ENCODE measurements at regions not wholly inside any gene's neighbourhood (a gene's known extent, or its start where the extent isn't known, plus 50 kb on each side); places are given as distances from the start of the nearest gene placed in this dataset.
"Not testable (repeated sequence)": the region's sequence is repeated elsewhere in the genome, so short reads cannot be mapped to it uniquely, and the experiment has no call there.

DNA sequence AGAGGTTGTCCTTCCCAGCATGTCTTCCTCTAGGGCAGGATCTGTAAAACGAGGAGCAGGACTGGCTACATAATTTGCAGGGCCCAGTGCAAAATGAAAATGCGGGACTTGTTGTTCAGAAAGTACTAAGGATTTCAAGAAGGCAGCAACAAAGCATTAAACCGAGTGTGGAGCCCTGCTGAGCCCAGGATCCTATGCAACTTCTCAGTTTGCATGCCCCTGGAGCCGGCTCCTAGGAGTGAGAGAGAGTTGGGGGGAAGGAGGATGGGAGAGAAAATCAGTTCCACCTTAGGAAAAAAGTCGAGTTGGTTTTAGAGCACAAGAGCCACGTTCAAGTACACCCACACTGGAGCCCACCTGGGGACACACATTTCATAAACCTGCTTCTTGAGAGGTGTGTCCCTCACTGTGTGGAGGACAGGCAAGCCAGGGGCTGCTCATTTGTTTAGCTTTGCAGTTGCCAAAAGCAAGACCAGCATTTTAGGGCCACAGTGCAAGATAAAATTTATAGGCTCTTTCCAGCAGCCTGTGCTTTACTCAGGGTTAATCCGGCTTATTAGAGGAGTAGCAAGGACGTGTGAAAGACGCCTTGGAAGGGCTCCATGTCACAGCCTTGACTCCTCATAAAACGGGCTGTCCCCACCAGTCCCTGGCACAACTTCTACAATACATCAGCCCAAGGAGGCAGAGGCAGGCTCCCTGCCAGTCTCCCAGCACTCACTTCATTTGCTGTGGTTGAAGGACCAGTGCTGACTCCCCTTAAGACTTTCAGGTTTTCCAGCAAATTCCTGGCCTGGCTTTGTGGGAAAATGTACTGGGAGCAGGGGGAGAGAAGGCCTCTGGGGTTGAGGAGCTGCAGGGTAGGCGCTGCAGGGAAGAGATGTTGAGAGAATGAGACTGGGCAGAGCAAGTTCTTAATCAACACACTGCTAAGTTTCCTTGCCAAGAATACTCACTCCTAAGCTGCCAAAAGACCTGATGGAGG lies 159.7 kb upstream of the SEMA6A start:
- H3K9me3 ChIP-seq (replicated peaks; ENCODE audit: low read length): no peaks in the 10 kb centered on the region
- no peak overlapping the region for H3K9ac ChIP-seq (ENCODE audit: low read depth, low read length)
- H3K4me3 ChIP-seq (ENCODE audit: low read length): no peak overlapping the region
- H3K36me3 ChIP-seq (ENCODE audit: insufficient read depth, low read length): no peaks in the 10 kb centered on the region
- H3K4me1 ChIP-seq (ENCODE audit: control insufficient read depth, insufficient read depth, low read length): no peaks in the 10 kb centered on the region
- H3K4me2 ChIP-seq (ENCODE audit: low read length): no peak overlapping the region
- no peaks in the 10 kb centered on the region for H3K27me3 ChIP-seq (ENCODE audit: control insufficient read depth, insufficient read depth, low read length)

DNA sequence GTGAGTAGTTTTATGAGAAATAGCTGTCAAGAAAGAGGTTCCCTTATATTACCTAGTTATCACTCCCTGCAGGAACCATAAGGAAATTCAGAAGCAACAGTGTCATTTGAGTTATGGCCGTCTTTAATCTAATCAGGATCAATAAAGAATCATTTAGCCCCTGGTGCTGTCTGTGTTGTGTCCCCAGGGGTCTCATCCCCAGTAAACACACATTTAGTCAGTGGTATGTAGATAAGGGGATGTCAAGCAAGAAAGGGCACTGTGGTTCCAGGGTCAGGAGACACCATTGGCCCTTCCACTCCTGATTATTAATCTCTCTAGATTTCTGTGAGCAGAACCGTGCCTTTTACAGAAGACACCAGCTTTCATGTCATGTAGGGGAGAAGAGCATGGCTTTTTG lies 158.0 kb upstream of the SEMA6A start:
- Histone ChIP-seq H3K4me2 (ENCODE audit: low read length) (no peak overlapping the region), H3K4me1 (ENCODE audit: control insufficient read depth, insufficient read depth, low read length) (no peaks in the 10 kb centered on the region)

GRCh38 chr5:116731432-116731831 lies 156.8 kb upstream of the SEMA6A start:
- Histone ChIP-seq H3K27me3 (ENCODE audit: control insufficient read depth, insufficient read depth, low read length) (no peaks in the 10 kb centered on the region), H3K4me3 (ENCODE audit: low read length) (no peak overlapping the region), H3K36me3 (ENCODE audit: insufficient read depth, low read length) (no peaks in the 10 kb centered on the region), H3K9ac (ENCODE audit: low read depth, low read length) (no peak overlapping the region), H3K4me1 (ENCODE audit: control insufficient read depth, insufficient read depth, low read length) (no peaks in the 10 kb centered on the region), H3K9me3 (replicated peaks; ENCODE audit: low read length) (no peaks in the 10 kb centered on the region), H3K4me2 (ENCODE audit: low read length) (no peak overlapping the region)

More for the DNA sequence above, 158.0 kb upstream of the SEMA6A start:
- no peaks in the 10 kb centered on the region for H3K9me3 ChIP-seq (replicated peaks; ENCODE audit: low read length)
- no peaks in the 10 kb centered on the region for H3K36me3 ChIP-seq (ENCODE audit: insufficient read depth, low read length)
- no peaks in the 10 kb centered on the region for H3K27me3 ChIP-seq (ENCODE audit: control insufficient read depth, insufficient read depth, low read length)
- H3K9ac ChIP-seq (ENCODE audit: low read depth, low read length): no peak overlapping the region
- H3K4me3 ChIP-seq (ENCODE audit: low read length): no peak overlapping the region

DNA sequence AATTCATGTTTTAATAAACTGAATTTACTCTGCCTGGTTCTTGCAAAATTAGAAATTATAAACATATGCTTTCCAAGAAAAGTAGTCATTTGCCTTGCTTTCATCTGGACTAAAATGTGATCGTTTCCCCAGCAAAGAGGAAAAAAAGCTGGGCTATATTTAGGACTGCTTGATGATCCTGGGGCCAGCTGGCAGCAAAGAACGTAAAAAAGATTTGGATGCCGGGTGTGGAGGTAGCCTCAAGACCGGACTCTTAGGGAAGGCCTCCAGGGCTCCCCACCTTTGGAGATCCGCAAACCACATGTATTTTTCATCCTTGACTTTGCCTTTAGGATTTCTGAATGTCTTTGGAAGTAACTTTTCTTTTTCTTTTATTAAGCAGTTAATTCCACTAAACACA lies 156.1 kb upstream of the SEMA6A start:
- no peak overlapping the region for H3K9ac ChIP-seq (ENCODE audit: low read depth, low read length)
- no peaks in the 10 kb centered on the region for H3K9me3 ChIP-seq (replicated peaks; ENCODE audit: low read length)
- H3K4me1 ChIP-seq (ENCODE audit: control insufficient read depth, insufficient read depth, low read length): no peaks in the 10 kb centered on the region
- no peak overlapping the region for H3K4me2 ChIP-seq (ENCODE audit: low read length)
- no peak overlapping the region for H3K4me3 ChIP-seq (ENCODE audit: low read length)
- no peaks in the 10 kb centered on the region for H3K36me3 ChIP-seq (ENCODE audit: insufficient read depth, low read length)
- no peaks in the 10 kb centered on the region for H3K27me3 ChIP-seq (ENCODE audit: control insufficient read depth, insufficient read depth, low read length)

GRCh38 chr5:116730185-116730584 lies 155.6 kb upstream of the SEMA6A start:
- H3K4me1 ChIP-seq (ENCODE audit: control insufficient read depth, insufficient read depth, low read length): no peaks in the 10 kb centered on the region
- H3K36me3 ChIP-seq (ENCODE audit: insufficient read depth, low read length): no peaks in the 10 kb centered on the region
- H3K4me2 ChIP-seq (ENCODE audit: low read length): no peak overlapping the region
- H3K4me3 ChIP-seq (ENCODE audit: low read length): no peak overlapping the region
- no peak overlapping the region for H3K9ac ChIP-seq (ENCODE audit: low read depth, low read length)
- H3K9me3 ChIP-seq (replicated peaks; ENCODE audit: low read length): no peaks in the 10 kb centered on the region
- H3K27me3 ChIP-seq (ENCODE audit: control insufficient read depth, insufficient read depth, low read length): no peaks in the 10 kb centered on the region

DNA sequence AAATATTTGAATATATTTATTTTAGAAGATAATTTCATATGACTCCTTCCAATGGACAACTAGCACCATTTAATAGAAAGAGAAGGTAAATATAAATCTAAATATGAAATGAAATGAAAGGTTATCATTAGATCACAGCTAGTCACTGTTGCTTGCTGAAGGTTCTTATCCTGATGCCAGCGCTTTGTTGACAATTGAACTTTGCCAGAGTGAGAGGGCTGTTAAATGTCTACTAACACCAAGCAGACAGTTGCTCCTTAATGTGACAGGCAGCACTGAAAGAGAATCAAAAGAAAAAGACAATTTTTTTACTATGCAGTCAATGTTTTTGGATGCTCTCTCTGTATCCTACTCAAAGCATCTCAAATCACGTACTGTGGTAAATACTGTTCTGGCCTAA lies 152.6 kb upstream of the SEMA6A start:
- Histone ChIP-seq H3K9me3 (replicated peaks; ENCODE audit: low read length) (no peaks in the 10 kb centered on the region), H3K4me3 (ENCODE audit: low read length) (no peak overlapping the region), H3K27me3 (ENCODE audit: control insufficient read depth, insufficient read depth, low read length) (no peaks in the 10 kb centered on the region), H3K9ac (ENCODE audit: low read depth, low read length) (no peak overlapping the region), H3K4me1 (ENCODE audit: control insufficient read depth, insufficient read depth, low read length) (no peaks in the 10 kb centered on the region), H3K36me3 (ENCODE audit: insufficient read depth, low read length) (no peaks in the 10 kb centered on the region), H3K4me2 (ENCODE audit: low read length) (no peak overlapping the region)

DNA sequence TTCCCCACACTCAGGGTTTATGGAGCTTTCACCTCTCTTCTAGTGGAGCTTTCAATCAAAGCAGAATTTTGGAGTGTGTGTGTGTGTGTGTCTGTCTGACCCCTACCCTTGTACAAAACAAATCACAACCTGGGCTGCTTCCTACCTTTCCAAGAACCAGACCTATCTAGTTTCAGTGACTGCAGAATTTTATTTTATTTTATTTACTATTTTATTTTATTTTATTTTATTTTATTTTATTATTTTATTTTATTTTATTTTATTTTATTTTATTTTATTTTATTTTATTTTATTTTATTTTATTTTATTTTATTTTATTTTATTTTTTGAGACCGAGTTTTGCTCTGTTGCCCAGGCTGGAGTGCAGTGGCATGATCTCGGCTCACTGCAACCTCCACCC lies 151.6 kb upstream of the SEMA6A start:
- H3K36me3 ChIP-seq (ENCODE audit: insufficient read depth, low read length); H3K4me2 ChIP-seq (ENCODE audit: low read length); H3K9me3 ChIP-seq (replicated peaks; ENCODE audit: low read length); H3K4me3 ChIP-seq (ENCODE audit: low read length); H3K4me1 ChIP-seq (ENCODE audit: control insufficient read depth, insufficient read depth, low read length); H3K27me3 ChIP-seq (ENCODE audit: control insufficient read depth, insufficient read depth, low read length); H3K9ac ChIP-seq (ENCODE audit: low read depth, low read length): not testable (repeated sequence)

GRCh38 chr5:116724971-116725370 lies 150.3 kb upstream of the SEMA6A start:
- no peaks in the 10 kb centered on the region for H3K4me1 ChIP-seq (ENCODE audit: control insufficient read depth, insufficient read depth, low read length)
- H3K4me2 ChIP-seq (ENCODE audit: low read length): no peak overlapping the region
- no peak overlapping the region for H3K4me3 ChIP-seq (ENCODE audit: low read length)
- no peak overlapping the region for H3K9ac ChIP-seq (ENCODE audit: low read depth, low read length)
- no peaks in the 10 kb centered on the region for H3K36me3 ChIP-seq (ENCODE audit: insufficient read depth, low read length)
- H3K27me3 ChIP-seq (ENCODE audit: control insufficient read depth, insufficient read depth, low read length): no peaks in the 10 kb centered on the region
- H3K9me3 ChIP-seq (replicated peaks; ENCODE audit: low read length): no peaks in the 10 kb centered on the region

DNA sequence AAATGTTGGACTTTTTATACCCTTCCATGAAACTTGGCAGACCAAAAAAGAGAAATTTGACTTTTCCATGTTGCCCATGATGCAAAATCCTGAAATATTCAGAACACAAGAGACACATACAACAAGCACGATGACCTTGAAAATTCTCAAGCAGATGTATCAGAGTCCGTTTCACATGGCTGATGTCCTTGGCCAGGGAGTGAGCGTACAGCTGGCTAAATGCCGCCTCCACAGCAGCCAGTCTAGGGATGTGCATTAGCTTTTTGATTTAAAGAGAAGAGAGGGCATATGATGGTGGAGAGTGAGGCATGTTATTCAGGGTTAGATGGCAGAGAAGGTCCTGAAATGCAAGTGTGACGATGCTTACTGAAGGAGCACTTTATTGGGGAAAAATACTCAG lies 148.0 kb upstream of the SEMA6A start:
- H3K4me1 ChIP-seq (ENCODE audit: control insufficient read depth, insufficient read depth, low read length): no peaks in the 10 kb centered on the region
- H3K9me3 ChIP-seq (replicated peaks; ENCODE audit: low read length): no peaks in the 10 kb centered on the region
- H3K27me3 ChIP-seq (ENCODE audit: control insufficient read depth, insufficient read depth, low read length): no peaks in the 10 kb centered on the region
- no peak overlapping the region for H3K9ac ChIP-seq (ENCODE audit: low read depth, low read length)
- H3K4me3 ChIP-seq (ENCODE audit: low read length): no peak overlapping the region
- no peaks in the 10 kb centered on the region for H3K36me3 ChIP-seq (ENCODE audit: insufficient read depth, low read length)
- no peak overlapping the region for H3K4me2 ChIP-seq (ENCODE audit: low read length)

DNA sequence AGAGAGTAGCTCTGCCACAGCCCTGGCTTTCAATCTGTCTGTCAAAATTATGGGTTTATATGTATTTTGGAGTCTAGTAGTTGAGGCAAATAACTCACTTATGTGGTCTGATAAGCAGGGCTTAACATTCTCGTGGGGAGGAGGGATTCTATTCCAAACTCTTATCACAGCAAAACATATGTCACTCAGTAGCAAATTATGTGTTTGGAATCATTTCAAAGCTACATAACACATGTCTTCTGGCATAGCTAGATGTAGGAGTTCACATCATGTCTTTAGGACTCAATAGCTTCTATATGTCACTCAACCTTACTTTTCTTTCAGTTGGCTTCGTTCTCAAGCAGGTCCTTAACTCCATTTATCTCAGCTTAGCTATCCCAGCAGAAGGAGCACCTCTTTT lies 144.5 kb upstream of the SEMA6A start:
- no peaks in the 10 kb centered on the region for H3K4me1 ChIP-seq (ENCODE audit: control insufficient read depth, insufficient read depth, low read length)
- no peak overlapping the region for H3K4me2 ChIP-seq (ENCODE audit: low read length)
- H3K4me3 ChIP-seq (ENCODE audit: low read length): no peak overlapping the region
- no peaks in the 10 kb centered on the region for H3K27me3 ChIP-seq (ENCODE audit: control insufficient read depth, insufficient read depth, low read length)
- H3K9ac ChIP-seq (ENCODE audit: low read depth, low read length): no peak overlapping the region
- no peaks in the 10 kb centered on the region for H3K9me3 ChIP-seq (replicated peaks; ENCODE audit: low read length)
- H3K36me3 ChIP-seq (ENCODE audit: insufficient read depth, low read length): no peaks in the 10 kb centered on the region

DNA sequence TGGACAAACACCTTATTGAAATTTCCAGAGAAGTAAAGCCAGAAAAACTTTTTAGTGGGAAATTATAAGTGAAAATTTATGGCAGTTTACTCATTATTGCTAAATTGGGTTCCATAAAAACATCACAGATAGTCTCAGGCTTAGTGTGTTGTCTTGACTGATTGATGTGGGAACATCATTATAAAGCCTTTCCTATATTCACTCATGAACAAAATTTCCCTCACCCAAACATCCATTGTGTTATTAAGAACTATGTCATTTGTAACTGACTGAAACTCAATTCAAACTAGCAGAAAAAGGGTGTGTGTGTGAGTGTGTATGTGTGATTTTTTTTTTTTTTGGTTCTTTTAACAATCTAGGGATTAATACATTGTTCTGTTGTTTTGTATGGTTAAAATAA lies 143.7 kb upstream of the SEMA6A start:
- Histone ChIP-seq H3K9ac (ENCODE audit: low read depth, low read length) (no peak overlapping the region), H3K4me3 (ENCODE audit: low read length) (no peak overlapping the region), H3K4me1 (ENCODE audit: control insufficient read depth, insufficient read depth, low read length) (no peaks in the 10 kb centered on the region), H3K9me3 (replicated peaks; ENCODE audit: low read length) (no peaks in the 10 kb centered on the region), H3K4me2 (ENCODE audit: low read length) (no peak overlapping the region), H3K27me3 (ENCODE audit: control insufficient read depth, insufficient read depth, low read length) (no peaks in the 10 kb centered on the region), H3K36me3 (ENCODE audit: insufficient read depth, low read length) (no peaks in the 10 kb centered on the region)

- Histone ChIP-seq H3K27me3 (ENCODE audit: control insufficient read depth, insufficient read depth, low read length) (no peaks in the 10 kb centered on the region), H3K36me3 (ENCODE audit: insufficient read depth, low read length) (no peaks in the 10 kb centered on the region), H3K9me3 (replicated peaks; ENCODE audit: low read length) (no peaks in the 10 kb centered on the region), H3K4me3 (ENCODE audit: low read length) (no peak overlapping the region), H3K4me1 (ENCODE audit: control insufficient read depth, insufficient read depth, low read length) (no peaks in the 10 kb centered on the region), H3K9ac (ENCODE audit: low read depth, low read length) (no peak overlapping the region), H3K4me2 (ENCODE audit: low read length) (no peak overlapping the region)
These were observed 134.5 kb upstream of the SEMA6A start for GRCh38 chr5:116709082-116709481.

Data from skeletal muscle satellite cell (primary cell).